NCI-H446 (cell line): ENCODE measurements at regions not wholly inside any gene's neighbourhood (a gene's known extent, or its start where the extent isn't known, plus 50 kb on each side); places are given as distances from the start of the nearest gene placed in this dataset.
"Not testable (repeated sequence)": the region's sequence is repeated elsewhere in the genome, so short reads cannot be mapped to it uniquely, and the experiment has no call there.

Source experiments
- DNase-seq, 2 experiments: peaks; one replicate each; lab custom pipeline; 2025; lab: John Stamatoyannopoulos, UW

- DNase-seq = no peak
Observed at GRCh38 chr21:15932726-15933125, 202.9 kb downstream of the USP25 start.

DNA sequence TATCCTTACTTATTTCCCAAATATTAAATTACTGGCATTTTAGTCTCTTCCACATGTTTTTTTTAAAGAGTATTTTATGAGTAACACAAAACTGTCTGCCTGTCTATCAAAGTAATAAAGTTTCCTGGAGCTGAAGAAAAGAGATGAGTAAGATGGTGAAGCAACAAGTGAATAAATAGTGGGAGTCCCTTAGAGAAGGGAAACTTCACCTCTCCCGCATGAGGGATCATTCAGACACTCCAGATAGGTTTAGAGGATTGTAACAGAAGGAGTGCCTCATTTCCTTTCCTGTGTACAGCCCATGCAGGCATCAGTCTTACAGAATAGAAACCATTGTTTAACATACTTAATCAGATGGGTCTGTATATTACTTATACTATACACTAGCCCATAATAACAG is 205.7 kb downstream of the USP25 start:
- no peak for DNase-seq

DNA sequence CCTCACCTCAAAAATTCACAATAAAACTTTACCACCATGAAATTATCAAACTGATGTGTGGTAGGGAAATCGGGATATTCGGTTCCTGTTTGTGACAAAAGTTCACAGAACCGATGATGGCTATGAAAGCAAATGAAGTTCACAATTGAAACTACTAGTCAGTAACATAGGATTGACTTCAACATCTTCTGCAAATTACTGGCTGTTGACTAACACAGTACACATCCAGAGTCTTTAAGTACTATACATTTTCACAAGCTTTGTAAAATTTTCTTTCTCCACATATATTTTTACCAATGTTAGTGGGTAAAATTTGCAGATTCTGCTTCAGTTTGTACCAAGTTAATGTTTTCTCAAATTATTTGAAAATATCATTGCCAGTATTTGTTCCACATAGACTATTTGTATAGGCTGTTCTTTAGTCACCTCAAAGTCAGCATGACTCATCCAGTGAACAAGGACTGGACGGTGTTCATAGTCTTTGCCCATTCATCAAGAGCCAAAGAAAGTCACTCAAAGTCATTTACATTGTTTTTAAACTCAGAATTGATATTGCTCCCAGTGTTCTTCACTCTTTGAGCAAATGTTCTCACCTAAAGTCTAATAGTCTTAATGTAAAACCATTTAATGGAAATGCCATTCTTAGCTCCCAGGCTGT is 213.4 kb downstream of the USP25 start:
- DNase-seq = no peak

DNA sequence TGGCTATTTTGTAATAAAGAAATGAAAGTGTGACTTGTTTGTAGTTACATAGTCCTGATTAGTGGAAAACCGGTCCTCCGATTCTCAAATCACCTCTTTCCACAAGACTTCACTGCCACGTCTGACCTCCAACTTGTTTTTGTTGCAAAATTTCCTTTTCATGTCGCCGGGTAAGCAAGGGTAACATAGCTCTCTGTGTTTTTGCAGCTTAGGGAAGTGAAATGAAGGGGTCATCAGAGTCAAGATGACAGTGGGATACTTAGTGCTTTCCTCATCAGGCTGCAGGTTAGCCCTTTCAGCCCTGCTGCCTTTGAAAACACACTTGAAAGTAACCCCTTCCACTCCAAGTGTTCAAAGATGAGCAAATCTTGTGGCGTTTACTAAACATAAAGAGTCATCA is 217.9 kb downstream of the USP25 start:
- no peak for DNase-seq

DNA sequence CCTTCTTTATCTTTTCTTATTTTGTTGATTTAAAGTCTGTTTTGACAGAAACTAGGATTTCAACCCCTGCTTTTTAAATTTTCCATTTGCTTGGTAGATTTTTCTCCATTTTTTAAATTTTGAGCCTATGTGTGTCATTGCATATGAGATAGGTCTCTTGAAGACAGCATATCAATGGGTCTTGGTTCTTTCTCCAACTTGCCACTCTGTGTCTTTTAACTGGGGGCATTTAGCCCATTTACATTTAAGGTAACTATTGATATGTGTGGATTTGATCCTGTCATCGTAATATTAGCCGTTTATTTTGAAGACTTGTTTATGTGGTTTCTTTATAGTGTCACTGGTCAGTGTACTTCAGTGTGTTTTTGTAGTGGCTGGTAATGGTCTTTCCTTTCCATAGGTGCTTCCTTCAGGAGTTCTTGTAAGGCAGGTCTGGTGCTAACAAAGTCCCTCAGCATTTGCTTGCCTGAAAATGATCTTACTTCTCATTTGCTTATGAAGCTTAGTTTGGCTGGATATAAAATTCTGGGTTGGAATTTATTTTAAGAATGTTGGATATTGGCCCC is 223.9 kb downstream of the USP25 start:
- DNase-seq = no peak

- peak in 1 of 2 experiments; percentile 2 for DNase-seq
Observed at GRCh38 chr21:15964236-15964855, 234.6 kb downstream of the USP25 start.

DNA sequence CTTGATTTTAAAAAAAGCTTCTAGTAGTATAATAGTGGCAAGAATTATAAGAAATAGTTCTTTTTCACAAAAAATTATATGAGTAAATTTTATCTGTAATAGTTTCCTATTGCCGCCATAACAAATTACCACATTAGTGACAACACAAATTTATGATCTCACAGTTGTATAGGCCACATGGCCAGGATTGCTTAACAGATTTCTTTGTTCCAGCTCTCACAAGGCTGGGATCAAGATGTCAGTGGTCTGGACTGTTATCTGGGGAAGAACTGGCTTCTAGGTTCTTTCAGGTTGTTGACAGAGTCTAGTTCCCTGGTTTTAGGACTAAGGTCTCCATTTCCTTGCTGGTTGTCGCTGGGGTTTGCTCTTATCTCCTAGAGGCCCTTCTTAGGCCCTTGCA is 236.4 kb downstream of the USP25 start:
- no peak for DNase-seq

DNA sequence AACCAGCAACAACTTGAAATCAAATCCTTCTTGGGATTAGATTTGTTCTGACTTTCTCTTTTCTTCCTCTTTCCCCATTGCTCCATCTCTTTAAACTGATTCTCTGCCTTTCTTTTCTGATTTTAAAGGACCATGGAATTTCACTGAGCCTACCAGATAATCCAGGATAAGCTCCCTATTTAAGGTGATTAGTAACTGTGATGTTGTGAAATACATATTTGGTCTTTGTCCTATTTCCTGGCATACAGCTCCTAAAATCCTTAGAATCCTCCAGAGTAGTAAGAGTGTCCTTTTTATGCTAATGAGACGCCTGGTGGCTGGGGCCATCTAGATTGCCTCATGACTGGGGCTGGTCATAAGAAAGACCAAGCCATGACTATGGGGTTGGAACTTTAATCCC is 236.9 kb downstream of the USP25 start:
- DNase-seq = no peak

DNA sequence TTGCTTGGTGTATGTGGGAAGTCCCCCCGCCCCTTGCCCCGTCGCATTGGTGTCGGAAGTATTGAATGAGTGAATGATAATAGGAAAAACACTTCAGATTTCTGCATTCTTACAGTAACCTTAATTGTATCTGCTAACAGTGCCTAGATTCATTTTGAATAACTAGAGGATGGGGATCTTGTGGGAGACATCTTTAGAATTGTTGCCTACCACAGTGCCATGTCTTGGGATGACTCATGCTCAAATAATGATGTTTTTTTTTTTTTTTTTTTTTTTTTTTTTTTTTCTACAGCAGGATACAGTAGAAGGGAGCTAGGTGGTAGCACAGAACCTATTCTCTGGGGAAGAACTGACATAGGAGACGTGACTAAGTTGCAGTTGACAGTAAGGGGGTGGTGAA is 237.9 kb downstream of the USP25 start:
- no peak for DNase-seq

- no peak for DNase-seq
Observed at GRCh38 chr21:15968776-15969310, 239.1 kb downstream of the USP25 start.

GRCh38 chr21:15976807-15977206 is 247.0 kb downstream of the USP25 start:
- DNase-seq = peak in 1 of 2 experiments; percentile 7

DNA sequence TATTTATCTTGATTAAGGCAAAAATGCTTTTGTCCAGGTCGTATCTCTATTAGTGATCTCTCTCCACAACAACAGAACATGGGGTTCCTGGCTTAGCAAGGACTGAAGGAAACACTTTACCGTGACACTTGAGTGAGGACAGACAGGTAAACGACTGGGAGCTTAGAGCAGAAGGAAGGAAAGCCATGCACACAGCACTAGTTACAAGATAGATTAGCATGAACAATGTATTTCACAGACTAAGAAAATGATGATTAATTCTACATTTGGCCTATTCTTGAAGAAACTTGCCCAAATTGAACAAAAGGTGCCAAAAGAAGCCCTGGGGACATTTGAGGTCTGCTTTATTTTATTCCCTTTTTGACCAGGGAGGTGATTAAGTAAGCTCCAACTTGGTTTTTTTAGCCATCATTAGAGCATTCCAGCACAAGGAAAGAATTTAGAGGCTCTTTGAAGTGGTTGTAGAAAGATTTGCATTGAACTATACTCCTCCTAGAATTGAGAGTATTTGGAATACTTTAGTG is 248.5 kb downstream of the USP25 start:
- no peak for DNase-seq

DNA sequence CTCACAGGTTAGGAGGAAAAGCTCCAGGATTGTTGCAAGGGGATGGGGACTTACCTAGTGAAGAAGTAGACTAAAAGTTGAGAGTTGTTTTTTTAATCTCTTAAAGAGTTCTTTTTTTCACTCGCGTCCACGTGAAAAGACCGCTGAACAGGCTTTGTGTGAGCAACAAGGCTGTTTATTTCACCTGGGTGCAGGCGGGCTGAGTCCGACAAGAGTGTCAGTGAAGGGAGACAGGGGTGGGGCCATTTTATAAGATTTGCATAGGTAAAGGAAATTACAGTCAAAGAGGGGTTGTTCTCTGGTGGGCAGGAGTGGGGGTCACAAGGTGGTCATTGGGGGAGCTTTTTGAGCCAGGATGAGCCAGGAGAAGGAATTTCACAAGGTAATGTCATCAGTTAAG is 249.7 kb downstream of the USP25 start:
- DNase-seq = not testable (repeated sequence)

DNA sequence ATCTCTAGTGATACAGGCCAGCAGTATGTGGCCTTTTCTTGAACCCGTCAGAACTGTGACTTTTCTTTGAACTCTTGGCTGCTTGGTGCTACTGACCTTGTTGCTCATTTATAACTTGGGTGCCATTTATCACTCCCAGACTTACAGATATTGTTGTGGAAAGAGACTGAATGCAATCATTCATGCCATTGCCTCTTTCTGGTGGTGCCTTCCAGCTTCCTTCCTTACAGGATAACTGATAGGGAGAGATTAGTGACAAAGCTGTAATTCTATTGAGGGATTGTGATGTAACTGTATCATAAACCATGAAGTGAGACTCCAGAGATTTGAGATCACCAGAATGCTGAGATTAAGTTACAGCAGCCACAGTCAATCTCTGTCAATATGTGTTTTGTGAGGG is 256.5 kb downstream of the USP25 start:
- DNase-seq = no peak

- DNase-seq = no peak
Observed at GRCh38 chr21:15992171-15992570, 262.4 kb downstream of the USP25 start.

DNA sequence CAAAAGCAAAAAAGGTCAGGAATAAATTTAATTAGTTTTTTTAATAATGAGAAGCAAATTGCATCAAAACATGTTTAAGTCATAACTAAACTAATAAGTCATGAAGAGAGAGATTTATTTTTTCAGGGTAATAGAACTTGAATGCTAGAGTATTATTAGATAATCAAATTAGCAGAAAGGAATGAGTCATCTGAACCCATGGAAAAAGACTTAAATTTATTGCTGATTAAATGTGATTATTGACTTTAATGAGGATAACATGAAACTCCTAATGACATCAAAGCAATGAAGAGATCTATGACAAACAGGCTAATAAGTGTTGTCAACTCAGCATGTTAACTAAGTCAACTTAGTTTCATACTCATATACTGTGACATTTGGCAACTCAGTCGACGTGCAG is 264.2 kb downstream of the USP25 start:
- no peak for DNase-seq

GRCh38 chr21:15999741-16000140 is 270.0 kb downstream of the USP25 start:
- no peak for DNase-seq

GRCh38 chr21:16002874-16003466 is 273.2 kb downstream of the USP25 start:
- DNase-seq = peak in 1 of 2 experiments; percentile 65

GRCh38 chr21:16004086-16004485 is 274.3 kb downstream of the USP25 start:
- no peak for DNase-seq

GRCh38 chr21:16004523-16004922 is 274.7 kb downstream of the USP25 start:
- no peak for DNase-seq

GRCh38 chr21:16005996-16006395 is 276.2 kb downstream of the USP25 start:
- DNase-seq = peak in 1 of 2 experiments; percentile 36

DNA sequence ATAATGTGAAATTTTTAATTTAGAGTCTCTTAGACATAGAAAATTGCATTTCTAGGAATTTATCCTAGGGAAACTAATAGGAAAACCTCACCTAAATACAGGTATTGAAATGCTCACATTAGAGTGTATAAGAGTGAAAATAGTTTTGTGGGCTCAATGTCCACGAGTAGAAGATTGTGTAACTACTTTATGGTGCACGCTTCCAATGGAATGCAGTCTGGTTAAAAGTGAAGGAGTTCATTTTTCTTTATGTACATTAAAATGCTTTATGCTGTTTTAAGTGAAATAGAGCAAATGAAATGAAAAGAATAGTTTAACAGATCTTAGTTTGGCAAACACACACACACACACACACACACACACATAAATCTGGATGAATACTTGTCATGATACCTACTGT is 278.2 kb downstream of the USP25 start:
- DNase-seq = no peak

DNA sequence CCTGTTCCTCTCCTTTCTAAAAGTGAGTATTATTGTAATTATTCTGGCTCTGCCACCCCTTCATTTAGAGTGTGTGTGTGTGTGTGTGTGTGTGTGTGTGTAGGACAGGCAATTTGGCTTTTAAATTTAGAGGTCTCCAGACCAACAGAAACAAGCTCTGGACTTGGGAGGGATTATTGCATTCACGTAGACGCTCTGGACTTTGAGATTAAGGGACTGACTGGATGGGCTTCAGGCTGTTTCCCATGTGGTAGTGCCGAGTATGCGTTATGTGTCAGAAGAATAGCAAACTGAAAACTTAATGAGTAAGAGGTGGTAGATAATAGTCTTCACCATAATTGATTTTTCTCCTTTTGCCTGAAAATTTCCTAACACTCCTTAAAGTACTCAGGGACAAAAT is 281.9 kb downstream of the USP25 start:
- no peak for DNase-seq
